Activated T-helper 2 cell treated with anti-CD3 and anti-CD28 coated beads, Interferon-gamma antibody, Interleukin-2, Interleukin-4, amounts not matched to agents 10 μg/mL and 5 μg/mL and 100 μg/mL, durations not matched to agents 14 hours and 24 hours and 36 hours (primary cell): ENCODE measurements at regions not wholly inside any gene's neighbourhood (a gene's known extent, or its start where the extent isn't known, plus 50 kb on each side); places are given as distances from the start of the nearest gene placed in this dataset.

Source experiments
- DNase-seq: peaks from one replicate; pipeline ENCODE4 v3.0.0; 2021; ENCODE audit warnings: low spot score
- H3K27ac Mint-ChIP-seq: one replicate; pipeline ENCODE4 v1.8.0; 2021; ENCODE audit warnings: mixed read lengths
- H3K27me3 Mint-ChIP-seq: one replicate; pipeline ENCODE4 v1.8.0; 2021; ENCODE audit warnings: low read depth, mixed read lengths
- H3K36me3 Mint-ChIP-seq: one replicate; pipeline ENCODE4 v1.8.0; 2021; ENCODE audit warnings: low read depth, mixed read lengths
- H3K4me1 Mint-ChIP-seq: one replicate; pipeline ENCODE4 v1.8.0; 2021; ENCODE audit warnings: low read depth, mixed read lengths
- H3K4me3 Mint-ChIP-seq: one replicate; pipeline ENCODE4 v1.8.0; 2021; ENCODE audit warnings: low read depth, mild to moderate bottlenecking, moderate library complexity, mixed read lengths
- H3K9me3 Mint-ChIP-seq: one replicate; pipeline ENCODE4 v1.8.0; 2021; ENCODE audit warnings: mixed read lengths
- intact Hi-C: fragments of 100-400 bp; cut with micrococcal nuclease; formaldehyde crosslinking; loops from one replicate; pipeline ENCODE4 v1.15.1; 2023

- H3K36me3 Mint-ChIP-seq = no peaks in the 10 kb centered on the region
- no peak for DNase-seq
- H3K27ac Mint-ChIP-seq = no peak overlapping the region
- no peaks in the 10 kb centered on the region for H3K27me3 Mint-ChIP-seq
- peaks cover 28% of the 10 kb centered on the region for H3K9me3 Mint-ChIP-seq
- no peak overlapping the region for H3K4me3 Mint-ChIP-seq
- intact Hi-C loops = no loop called here
- H3K4me1 Mint-ChIP-seq = no peaks in the 10 kb centered on the region
Observed at GRCh38 chr11:97738751-97739150, 1282.0 kb upstream of the CNTN5 start.

GRCh38 chr11:97739932-97740800, 1280.6 kb upstream of the CNTN5 start:
- Mint-ChIP-seq H3K36me3 (no peaks in the 10 kb centered on the region), H3K27me3 (no peaks in the 10 kb centered on the region), H3K4me3 (no peak overlapping the region), H3K27ac (no peak overlapping the region), H3K4me1 (no peaks in the 10 kb centered on the region), H3K9me3 (peaks cover 27% of the 10 kb centered on the region)
- intact Hi-C loops = no loop called here
- DNase-seq = no peak

GRCh38 chr11:97740801-97741151, 1280.0 kb upstream of the CNTN5 start:
- Mint-ChIP-seq H3K4me3 (no peak overlapping the region), H3K27ac (no peak overlapping the region), H3K9me3 (peaks cover 27% of the 10 kb centered on the region), H3K27me3 (no peaks in the 10 kb centered on the region), H3K36me3 (no peaks in the 10 kb centered on the region), H3K4me1 (no peaks in the 10 kb centered on the region)
- DNase-seq = no peak
- intact Hi-C loops = no loop called here

- Mint-ChIP-seq H3K4me1 (no peaks in the 10 kb centered on the region), H3K4me3 (no peak overlapping the region), H3K36me3 (no peaks in the 10 kb centered on the region), H3K27me3 (no peaks in the 10 kb centered on the region), H3K9me3 (peaks cover 34% of the 10 kb centered on the region), H3K27ac (no peak overlapping the region)
- no peak for DNase-seq
- intact Hi-C loops = no loop called here
Observed at GRCh38 chr11:97742717-97743116, 1278.0 kb upstream of the CNTN5 start.

- H3K9me3 Mint-ChIP-seq = peaks cover 34% of the 10 kb centered on the region
- no peak overlapping the region for H3K27ac Mint-ChIP-seq
- H3K36me3 Mint-ChIP-seq = no peaks in the 10 kb centered on the region
- H3K4me3 Mint-ChIP-seq = no peak overlapping the region
- DNase-seq = no peak
- intact Hi-C loops = no loop called here
- no peaks in the 10 kb centered on the region for H3K27me3 Mint-ChIP-seq
- H3K4me1 Mint-ChIP-seq = no peaks in the 10 kb centered on the region
Observed at GRCh38 chr11:97743205-97743742, 1277.5 kb upstream of the CNTN5 start.

- Mint-ChIP-seq H3K27me3 (no peaks in the 10 kb centered on the region), H3K4me3 (no peak overlapping the region), H3K36me3 (no peaks in the 10 kb centered on the region), H3K27ac (no peak overlapping the region), H3K4me1 (no peaks in the 10 kb centered on the region), H3K9me3 (peaks cover 34% of the 10 kb centered on the region)
- no peak for DNase-seq
- intact Hi-C loops = no loop called here
Observed at GRCh38 chr11:97745515-97746050, 1275.2 kb upstream of the CNTN5 start.

- no peak overlapping the region for H3K4me3 Mint-ChIP-seq
- no peaks in the 10 kb centered on the region for H3K36me3 Mint-ChIP-seq
- DNase-seq = no peak
- no peak overlapping the region for H3K27ac Mint-ChIP-seq
- peaks cover 32% of the 10 kb centered on the region for H3K9me3 Mint-ChIP-seq
- H3K4me1 Mint-ChIP-seq = no peaks in the 10 kb centered on the region
- intact Hi-C loops = no loop called here
- H3K27me3 Mint-ChIP-seq = no peaks in the 10 kb centered on the region
Observed at GRCh38 chr11:97746818-97747217, 1273.9 kb upstream of the CNTN5 start.

GRCh38 chr11:97751405-97751804, 1269.3 kb upstream of the CNTN5 start:
- H3K36me3 Mint-ChIP-seq = no peaks in the 10 kb centered on the region
- no peaks in the 10 kb centered on the region for H3K27me3 Mint-ChIP-seq
- H3K9me3 Mint-ChIP-seq = peaks cover 25% of the 10 kb centered on the region
- no peak for DNase-seq
- H3K4me1 Mint-ChIP-seq = no peaks in the 10 kb centered on the region
- H3K27ac Mint-ChIP-seq = no peak overlapping the region
- intact Hi-C loops = no loop called here
- H3K4me3 Mint-ChIP-seq = no peak overlapping the region

GRCh38 chr11:97751952-97752351, 1268.8 kb upstream of the CNTN5 start:
- no peak overlapping the region for H3K27ac Mint-ChIP-seq
- DNase-seq = no peak
- intact Hi-C loops = no loop called here
- peaks cover 27% of the 10 kb centered on the region for H3K9me3 Mint-ChIP-seq
- H3K4me1 Mint-ChIP-seq = no peaks in the 10 kb centered on the region
- no peaks in the 10 kb centered on the region for H3K36me3 Mint-ChIP-seq
- H3K27me3 Mint-ChIP-seq = no peaks in the 10 kb centered on the region
- no peak overlapping the region for H3K4me3 Mint-ChIP-seq

- Mint-ChIP-seq H3K4me1 (no peaks in the 10 kb centered on the region), H3K36me3 (no peaks in the 10 kb centered on the region), H3K9me3 (peaks cover 28% of the 10 kb centered on the region), H3K27ac (no peak overlapping the region), H3K4me3 (no peak overlapping the region), H3K27me3 (no peaks in the 10 kb centered on the region)
- intact Hi-C loops = no loop called here
- DNase-seq = no peak
Observed at GRCh38 chr11:97754976-97755375, 1265.8 kb upstream of the CNTN5 start.

- intact Hi-C loops = no loop called here
- H3K9me3 Mint-ChIP-seq = peaks cover 23% of the 10 kb centered on the region
- no peak for DNase-seq
Observed at GRCh38 chr11:97756571-97757335, 1264.0 kb upstream of the CNTN5 start.

GRCh38 chr11:97761175-97761574, 1259.6 kb upstream of the CNTN5 start:
- Mint-ChIP-seq H3K4me1 (no peaks in the 10 kb centered on the region), H3K36me3 (no peaks in the 10 kb centered on the region), H3K4me3 (no peak overlapping the region), H3K27ac (no peak overlapping the region), H3K27me3 (no peaks in the 10 kb centered on the region), H3K9me3 (peaks cover 14% of the 10 kb centered on the region)
- no peak for DNase-seq
- intact Hi-C loops = no loop called here

More at GRCh38 chr11:97756571-97757335, 1264.0 kb upstream of the CNTN5 start:
- Mint-ChIP-seq H3K27ac (no peak overlapping the region), H3K27me3 (no peaks in the 10 kb centered on the region), H3K4me1 (no peaks in the 10 kb centered on the region), H3K4me3 (no peak overlapping the region), H3K36me3 (no peaks in the 10 kb centered on the region)

GRCh38 chr11:97764193-97764592, 1256.6 kb upstream of the CNTN5 start:
- Mint-ChIP-seq H3K36me3 (no peaks in the 10 kb centered on the region), H3K27me3 (no peaks in the 10 kb centered on the region), H3K4me3 (no peak overlapping the region), H3K9me3 (peaks cover 7% of the 10 kb centered on the region), H3K27ac (no peak overlapping the region), H3K4me1 (no peaks in the 10 kb centered on the region)
- intact Hi-C loops = no loop called here
- DNase-seq = no peak
